OCI-LY3 (cell line): ENCODE measurements at regions not wholly inside any gene's neighbourhood (a gene's known extent, or its start where the extent isn't known, plus 50 kb on each side); places are given as distances from the start of the nearest gene placed in this dataset.

Experiments
- CTCF ChIP-seq: fragments of 200-600, 300-600 bp; sonication (generic); IDR thresholded peaks from 2 replicates; pipeline ENCODE4 v1.5.1; 2014; ENCODE audit warnings: antibody characterized with exemption, low read length, low read depth
- EZH2phosphoT487 ChIP-seq: fragments of 200-600 bp; shearing (Covaris generic); IDR thresholded peaks from 2 replicates; pipeline ENCODE4 v1.6.1; 2018; ENCODE audit warnings: antibody characterized with exemption, mixed run types, low read depth

GRCh38 chr4:106864231-106864630 lies 171.9 kb downstream of the DKK2 start:
- TF ChIP-seq CTCF (no peak), EZH2phosphoT487 (no peak)
